HG03060 (cell line): ENCODE measurements at regions not wholly inside any gene's neighbourhood (a gene's known extent, or its start where the extent isn't known, plus 50 kb on each side); places are given as distances from the start of the nearest gene placed in this dataset.
A peak's percentile ranks its signal among the peaks of the same experiment; 100 is the strongest.

ENCODE experiments used
- ATAC-seq: cut with Tn5 transposase; IDR thresholded peaks from one replicate; pipeline ENCODE4 v1.9.1; 2021; ENCODE audit warnings: low read depth, moderate number of reproducible peaks; ENCODE audit not compliant: unreplicated experiment

GRCh38 chr3:168216851-168217250 lies 121.1 kb upstream of the GOLIM4 start:
- ATAC-seq, result no peak

- peak; percentile 69 for ATAC-seq
These were observed 118.2 kb upstream of the GOLIM4 start for GRCh38 chr3:168213920-168214319.

GRCh38 chr3:168212664-168213285 lies 117.1 kb upstream of the GOLIM4 start:
- ATAC-seq, result no peak

GRCh38 chr3:168205451-168205850 lies 109.7 kb upstream of the GOLIM4 start:
- ATAC-seq, result no peak

- ATAC-seq, result no peak
These were observed 101.4 kb upstream of the GOLIM4 start for GRCh38 chr3:168197162-168197561.

GRCh38 chr3:168191856-168192255 lies 96.1 kb upstream of the GOLIM4 start:
- no peak for ATAC-seq

- no peak for ATAC-seq
These were observed 91.5 kb upstream of the GOLIM4 start for GRCh38 chr3:168187233-168187632.

- no peak for ATAC-seq
These were observed 90.7 kb upstream of the GOLIM4 start for GRCh38 chr3:168186293-168186983.

- ATAC-seq, result no peak
These were observed 88.0 kb upstream of the GOLIM4 start for GRCh38 chr3:168183774-168184173.

GRCh38 chr3:168168743-168169142 lies 73.0 kb upstream of the GOLIM4 start:
- ATAC-seq, result no peak

- peak; percentile 62 for ATAC-seq
These were observed 69.9 kb upstream of the GOLIM4 start for GRCh38 chr3:168165390-168166269.

- no peak for ATAC-seq
These were observed 66.4 kb upstream of the GOLIM4 start for GRCh38 chr3:168162172-168162571.

GRCh38 chr3:168161696-168162095 lies 66.0 kb upstream of the GOLIM4 start:
- no peak for ATAC-seq

- no peak for ATAC-seq
These were observed 62.2 kb upstream of the GOLIM4 start for GRCh38 chr3:168157903-168158302.

GRCh38 chr3:168157099-168157700 lies 61.5 kb upstream of the GOLIM4 start:
- no peak for ATAC-seq

GRCh38 chr3:168156479-168156878 lies 60.8 kb upstream of the GOLIM4 start:
- no peak for ATAC-seq

GRCh38 chr3:168155303-168155702 lies 59.6 kb upstream of the GOLIM4 start:
- no peak for ATAC-seq

GRCh38 chr3:168154089-168154488 lies 58.4 kb upstream of the GOLIM4 start:
- ATAC-seq, result no peak

GRCh38 chr3:168152149-168152548 lies 56.4 kb upstream of the GOLIM4 start:
- no peak for ATAC-seq
